CD14-positive monocyte (primary cell): ENCODE measurements at regions not wholly inside any gene's neighbourhood (a gene's known extent, or its start where the extent isn't known, plus 50 kb on each side); places are given as distances from the start of the nearest gene placed in this dataset.

ENCODE experiments used
- DNase-seq, 3 donors: peaks; one replicate each; pipeline ENCODE4 v3.0.0-alpha.2; 2011 to 2022
- H2AFZ ChIP-seq: 2 replicates; pipeline ENCODE4 v1.6.0; 2012; ENCODE audit warnings: mild to moderate bottlenecking, low read depth, low read length, inconsistent platforms; ENCODE audit not compliant: insufficient read depth, poor library complexity, severe bottlenecking
- H3K27ac ChIP-seq, 2 donors: 1 replicate in 1 of 2; 2 replicates in 1 of 2; pipeline ENCODE4 v1.5.1; 2012 to 2013; ENCODE audit warnings: low read length in 2 of 2, control low read depth in 1 of 2, inconsistent platforms in 1 of 2, low read depth in 1 of 2, mild to moderate bottlenecking in 1 of 2
- H3K27me3 ChIP-seq, 2 donors: one replicate each; pipeline versions ENCODE4 v1.6.0 to v1.6.1; 2011 to 2013; ENCODE audit warnings: low read length in 2 of 2; ENCODE audit not compliant: control insufficient read depth in 2 of 2, insufficient read depth in 2 of 2
- H3K36me3 ChIP-seq, 2 donors: replicated peaks in 1 of 2; 1 replicate in 1 of 2; 2 replicates in 1 of 2; pipeline versions ENCODE4 v1.5.1 to v1.6.1; 2012 to 2013; ENCODE audit warnings: low read length in 2 of 2, control low read depth in 1 of 2, inconsistent platforms in 1 of 2, mild to moderate bottlenecking in 1 of 2; ENCODE audit not compliant: insufficient read depth in 2 of 2, control insufficient read depth in 1 of 2
- H3K4me1 ChIP-seq, 2 donors: 1 replicate in 1 of 2; 2 replicates in 1 of 2; pipeline versions ENCODE4 v1.5.1 to v1.6.1; 2012 to 2013; ENCODE audit warnings: low read length in 2 of 2, control low read depth in 1 of 2, inconsistent platforms in 1 of 2, mild to moderate bottlenecking in 1 of 2, moderate library complexity in 1 of 2; ENCODE audit not compliant: insufficient read depth in 2 of 2, control insufficient read depth in 1 of 2
- H3K4me2 ChIP-seq: replicated peaks from 2 replicates; pipeline ENCODE3; 2012; ENCODE audit warnings: low read length, moderate library complexity, mild to moderate bottlenecking; ENCODE audit not compliant: poor library complexity, severe bottlenecking; ENCODE audit errors: extremely low read depth
- H3K4me3 ChIP-seq, 3 experiments: fragments of 200-600 bp in 1 of 3; sonication (generic) in 1 of 3; replicated peaks in 1 of 3; 1 replicate in 2 of 3; 2 replicates in 1 of 3; pipeline ENCODE4 v1.5.1; 2011 to 2013; ENCODE audit warnings: low read length in 3 of 3, mild to moderate bottlenecking in 3 of 3, control low read depth in 2 of 3, low read depth in 2 of 3, inconsistent platforms in 1 of 3, moderate library complexity in 1 of 3
- H3K79me2 ChIP-seq: 2 replicates; pipeline ENCODE4 v1.6.0; 2012; ENCODE audit warnings: mild to moderate bottlenecking, control low read depth, inconsistent platforms, low read length, moderate library complexity; ENCODE audit not compliant: insufficient read depth
- H3K9ac ChIP-seq: 2 replicates; pipeline ENCODE4 v1.6.0; 2017; ENCODE audit warnings: low read length, mild to moderate bottlenecking; ENCODE audit not compliant: insufficient read depth, poor library complexity, severe bottlenecking
- H3K9me3 ChIP-seq, 2 donors: replicated peaks in 1 of 2; 1 replicate in 1 of 2; 2 replicates in 1 of 2; pipeline versions ENCODE4 v1.5.1 to v1.6.1; 2012 to 2013; ENCODE audit warnings: low read length in 2 of 2, control low read depth in 1 of 2; ENCODE audit not compliant: control insufficient read depth in 1 of 2, insufficient read depth in 1 of 2
- H4K20me1 ChIP-seq: 2 replicates; pipeline ENCODE4 v1.6.0; 2012; ENCODE audit warnings: mild to moderate bottlenecking, low read length, control low read depth, moderate library complexity; ENCODE audit not compliant: insufficient read depth
- H3K27ac Mint-ChIP-seq, 7 donors: one replicate each; pipeline ENCODE4 v1.8.0; 2020; ENCODE audit warnings: mild to moderate bottlenecking in 7 of 7, mixed read lengths in 7 of 7, moderate library complexity in 6 of 7, inconsistent platforms in 2 of 7
- H3K27me3 Mint-ChIP-seq, 3 donors: one replicate each; pipeline ENCODE4 v1.8.0; 2021 to 2022; ENCODE audit warnings: low read depth in 3 of 3, mild to moderate bottlenecking in 3 of 3, mixed read lengths in 3 of 3, moderate library complexity in 3 of 3, inconsistent platforms in 1 of 3
- H3K36me3 Mint-ChIP-seq, 2 donors: one replicate each; pipeline ENCODE4 v1.8.0; 2020; ENCODE audit warnings: mixed read lengths in 2 of 2, inconsistent platforms in 1 of 2, mild to moderate bottlenecking in 1 of 2
- H3K4me1 Mint-ChIP-seq: one replicate; pipeline ENCODE4 v1.8.0; 2020; ENCODE audit warnings: mild to moderate bottlenecking, mixed read lengths
- H3K4me3 Mint-ChIP-seq, 2 donors: one replicate each; pipeline ENCODE4 v1.8.0; 2020; ENCODE audit warnings: mild to moderate bottlenecking in 2 of 2, mixed read lengths in 2 of 2, moderate library complexity in 1 of 2
- H3K9me3 Mint-ChIP-seq, 7 donors: one replicate each; pipeline ENCODE4 v1.8.0; 2020 to 2022; ENCODE audit warnings: mixed read lengths in 7 of 7, mild to moderate bottlenecking in 6 of 7, moderate library complexity in 6 of 7, inconsistent platforms in 2 of 7
- WGBS: methylation state at CpG from one replicate; pipeline ENCODE4 v1.1.5; 2013; ENCODE audit warnings: missing lambda C conversion rate; ENCODE audit not compliant: insufficient coverage; 5-methylcytosine and 5-hydroxymethylcytosine counted together
- intact Hi-C, 2 donors: fragments of 100-400 bp; cut with micrococcal nuclease; formaldehyde crosslinking; loops; one replicate each; pipeline versions ENCODE4 v1.15.0 to v1.15.1; 2023
- TF ChIP-seq, protein P1 (sequence below): fragments of 200-600 bp; IDR thresholded peaks from one replicate; pipeline ENCODE4 v1.8.0; 2022; ENCODE audit warnings: antibody characterized with exemption, mild to moderate bottlenecking

DNA sequence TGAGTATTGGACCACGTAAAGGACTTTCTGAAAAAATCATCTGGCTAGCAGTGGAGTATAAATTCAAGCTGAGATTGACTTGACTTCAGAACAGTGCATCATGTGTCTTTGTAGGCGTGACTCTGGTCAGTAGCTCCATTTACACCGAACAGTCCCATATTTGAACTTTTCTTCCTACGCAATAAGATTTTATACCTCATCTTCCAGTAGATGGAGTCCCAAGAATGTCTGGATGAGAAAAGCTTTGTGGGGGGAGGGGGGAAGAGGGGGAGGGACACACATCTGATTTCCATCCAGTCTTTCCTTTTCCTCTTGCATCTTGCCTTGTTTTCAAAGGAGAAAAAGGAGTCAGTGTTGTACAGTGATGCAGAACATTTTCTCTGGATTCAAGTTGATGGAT, 241.0 kb downstream of the EMP1 start:
- H3K36me3 ChIP-seq = no peaks in the 10 kb centered on the region
- no peak for DNase-seq
- no peaks in the 10 kb centered on the region for H3K27me3 ChIP-seq
- H3K9me3 ChIP-seq = no peaks in the 10 kb centered on the region
- H3K27ac Mint-ChIP-seq = no peak overlapping the region
- peaks cover 0 to 4% (median 0%) of the 10 kb centered on the region in 3 donors for H3K27me3 Mint-ChIP-seq
- no peak overlapping the region for H3K27ac ChIP-seq
- no peak overlapping the region for H3K4me2 ChIP-seq
- no peaks in the 10 kb centered on the region for H3K4me1 ChIP-seq
- H3K4me3 Mint-ChIP-seq = no peak overlapping the region
- H3K4me3 ChIP-seq = no peak overlapping the region
- H3K36me3 Mint-ChIP-seq = no peaks in the 10 kb centered on the region
- no peaks in the 10 kb centered on the region for H3K4me1 Mint-ChIP-seq
- no peaks in the 10 kb centered on the region for H3K79me2 ChIP-seq
- no peak overlapping the region for H3K9ac ChIP-seq
- WGBS = 80% methylated on average over 1 of the region's 4 CpGs
- no peaks in the 10 kb centered on the region for H4K20me1 ChIP-seq
- H3K9me3 Mint-ChIP-seq = peaks cover 0 to 2% (median 0%) of the 10 kb centered on the region in 7 donors
- TF ChIP-seq, protein P1, sequence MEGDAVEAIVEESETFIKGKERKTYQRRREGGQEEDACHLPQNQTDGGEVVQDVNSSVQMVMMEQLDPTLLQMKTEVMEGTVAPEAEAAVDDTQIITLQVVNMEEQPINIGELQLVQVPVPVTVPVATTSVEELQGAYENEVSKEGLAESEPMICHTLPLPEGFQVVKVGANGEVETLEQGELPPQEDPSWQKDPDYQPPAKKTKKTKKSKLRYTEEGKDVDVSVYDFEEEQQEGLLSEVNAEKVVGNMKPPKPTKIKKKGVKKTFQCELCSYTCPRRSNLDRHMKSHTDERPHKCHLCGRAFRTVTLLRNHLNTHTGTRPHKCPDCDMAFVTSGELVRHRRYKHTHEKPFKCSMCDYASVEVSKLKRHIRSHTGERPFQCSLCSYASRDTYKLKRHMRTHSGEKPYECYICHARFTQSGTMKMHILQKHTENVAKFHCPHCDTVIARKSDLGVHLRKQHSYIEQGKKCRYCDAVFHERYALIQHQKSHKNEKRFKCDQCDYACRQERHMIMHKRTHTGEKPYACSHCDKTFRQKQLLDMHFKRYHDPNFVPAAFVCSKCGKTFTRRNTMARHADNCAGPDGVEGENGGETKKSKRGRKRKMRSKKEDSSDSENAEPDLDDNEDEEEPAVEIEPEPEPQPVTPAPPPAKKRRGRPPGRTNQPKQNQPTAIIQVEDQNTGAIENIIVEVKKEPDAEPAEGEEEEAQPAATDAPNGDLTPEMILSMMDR = no peak
- intact Hi-C loops = no loop called here
- no peak overlapping the region for H2AFZ ChIP-seq

DNA sequence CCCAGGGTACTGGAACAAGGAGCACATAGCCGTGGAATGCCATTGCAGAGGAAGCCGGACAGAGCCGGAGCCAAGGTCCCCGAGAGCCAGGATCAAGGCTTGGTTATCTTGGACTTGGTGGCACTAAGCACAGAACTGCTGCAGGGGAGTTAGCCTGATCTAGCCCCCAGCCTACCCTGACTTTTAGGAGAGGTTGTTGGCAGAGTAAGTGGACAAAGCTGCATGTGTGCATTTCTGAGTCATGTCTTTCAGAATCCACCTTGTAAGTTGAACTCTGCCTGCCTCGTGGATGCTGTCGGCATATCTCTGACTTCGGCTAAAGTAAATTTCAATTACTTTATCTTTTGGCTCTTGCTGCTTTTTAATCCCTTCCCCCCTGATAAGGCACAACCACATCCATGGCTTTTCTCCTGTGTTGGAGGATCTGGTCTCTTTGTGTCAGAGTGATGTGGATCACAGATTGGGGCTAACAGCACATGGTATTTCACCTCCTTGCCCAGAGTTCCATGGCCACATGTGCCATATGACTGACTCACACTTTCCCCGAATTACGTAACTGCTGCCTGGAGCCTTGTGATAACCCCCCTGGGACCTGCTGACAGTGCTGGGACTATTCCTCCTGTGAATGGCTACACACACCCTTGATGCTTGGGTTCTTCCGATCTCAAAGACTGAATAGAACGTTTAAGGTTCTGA, 240.3 kb downstream of the EMP1 start:
- no peak overlapping the region for H3K4me3 Mint-ChIP-seq
- Histone ChIP-seq H2AFZ (no peak overlapping the region), H3K79me2 (no peaks in the 10 kb centered on the region), H3K9me3 (no peaks in the 10 kb centered on the region), H3K9ac (no peak overlapping the region), H3K4me1 (no peaks in the 10 kb centered on the region), H3K27ac (no peak overlapping the region), H3K4me3 (no peak overlapping the region), H3K36me3 (no peaks in the 10 kb centered on the region), H3K27me3 (no peaks in the 10 kb centered on the region), H4K20me1 (no peaks in the 10 kb centered on the region), H3K4me2 (no peak overlapping the region)
- DNase-seq = no peak
- H3K4me1 Mint-ChIP-seq = no peaks in the 10 kb centered on the region
- intact Hi-C loops = no loop called here
- TF ChIP-seq, protein P1 = no peak
- no peaks in the 10 kb centered on the region for H3K36me3 Mint-ChIP-seq
- peaks cover 0 to 4% (median 0%) of the 10 kb centered on the region in 3 donors for H3K27me3 Mint-ChIP-seq
- no peak overlapping the region for H3K27ac Mint-ChIP-seq
- peaks cover 0 to 2% (median 0%) of the 10 kb centered on the region in 7 donors for H3K9me3 Mint-ChIP-seq
- 96% methylated on average over 6 of the region's 11 CpGs for WGBS
